Thoracic aorta (tissue), 2 donors: ENCODE measurements at regions not wholly inside any gene's neighbourhood (a gene's known extent, or its start where the extent isn't known, plus 50 kb on each side); places are given as distances from the start of the nearest gene placed in this dataset.
"Not testable (repeated sequence)": the region's sequence is repeated elsewhere in the genome, so short reads cannot be mapped to it uniquely, and the experiment has no call there.

Experiments used
- ATAC-seq: fragments of 150-250 bp; one replicate; pipeline ENCODE4 v1.8.0; 2017; ENCODE audit warnings: low read depth; ENCODE audit not compliant: insufficient number of reproducible peaks, low FRiP score
- DNase-seq: peaks from one replicate; pipeline ENCODE4 v3.0.0-alpha.2; 2020; ENCODE audit warnings: low spot score
- H3K27ac ChIP-seq, 2 donors: fragments of 200-600 bp; sonication (generic); 1 replicate in 1 of 2; 2 replicates in 1 of 2; pipeline ENCODE4 v1.5.1; 2016; ENCODE audit warnings: mild to moderate bottlenecking in 2 of 2, moderate library complexity in 2 of 2
- H3K27me3 ChIP-seq: fragments of 200-600 bp; sonication (generic); replicated peaks from 2 replicates; pipeline ENCODE4 v1.6.0; 2016; ENCODE audit warnings: mild to moderate bottlenecking; ENCODE audit not compliant: insufficient read depth
- H3K36me3 ChIP-seq: fragments of 200-600 bp; sonication (generic); one replicate; pipeline ENCODE4 v1.5.1; 2016
- H3K4me1 ChIP-seq, 2 donors: fragments of 200-600 bp; sonication (generic); 1 replicate in 1 of 2; 2 replicates in 1 of 2; pipeline versions ENCODE4 v1.5.1 to v1.6.0; 2016; ENCODE audit warnings: low read depth in 2 of 2, mild to moderate bottlenecking in 1 of 2; ENCODE audit not compliant: control insufficient read depth in 1 of 2
- H3K4me3 ChIP-seq: fragments of 200-600 bp; sonication (generic); 2 replicates; pipeline ENCODE4 v1.5.1; 2016; ENCODE audit warnings: mild to moderate bottlenecking
- H3K9me3 ChIP-seq: fragments of 200-600 bp; sonication (generic); 2 replicates; pipeline ENCODE4 v1.5.1; 2016
- TF ChIP-seq, protein P1 (sequence below): fragments of 200-600 bp; sonication (generic); IDR thresholded peaks from one replicate; pipeline ENCODE4 v1.5.1; 2019; ENCODE audit warnings: antibody characterized with exemption

DNA sequence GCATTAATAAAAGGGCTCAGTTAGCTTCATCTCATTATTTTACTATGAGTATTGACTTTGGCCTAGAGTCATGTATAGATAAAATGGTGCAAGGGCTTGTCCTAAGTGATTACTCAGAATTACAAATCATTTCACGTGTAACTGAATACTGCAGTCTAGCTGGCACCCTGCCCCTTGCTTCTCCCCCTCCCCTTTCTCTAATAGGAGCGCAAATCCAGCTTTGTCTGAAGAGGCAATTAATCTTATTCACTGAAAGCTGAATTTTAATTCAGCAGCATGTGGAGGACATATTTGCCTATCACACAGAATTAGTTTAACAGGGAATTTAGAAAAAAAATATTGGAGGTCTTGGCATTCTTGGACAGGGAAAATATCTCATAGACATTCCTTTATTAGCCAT, 412.1 kb upstream of the DPH6 start:
- H3K36me3 ChIP-seq, result no peaks in the 10 kb centered on the region
- no peak for ATAC-seq
- TF ChIP-seq, protein P1, sequence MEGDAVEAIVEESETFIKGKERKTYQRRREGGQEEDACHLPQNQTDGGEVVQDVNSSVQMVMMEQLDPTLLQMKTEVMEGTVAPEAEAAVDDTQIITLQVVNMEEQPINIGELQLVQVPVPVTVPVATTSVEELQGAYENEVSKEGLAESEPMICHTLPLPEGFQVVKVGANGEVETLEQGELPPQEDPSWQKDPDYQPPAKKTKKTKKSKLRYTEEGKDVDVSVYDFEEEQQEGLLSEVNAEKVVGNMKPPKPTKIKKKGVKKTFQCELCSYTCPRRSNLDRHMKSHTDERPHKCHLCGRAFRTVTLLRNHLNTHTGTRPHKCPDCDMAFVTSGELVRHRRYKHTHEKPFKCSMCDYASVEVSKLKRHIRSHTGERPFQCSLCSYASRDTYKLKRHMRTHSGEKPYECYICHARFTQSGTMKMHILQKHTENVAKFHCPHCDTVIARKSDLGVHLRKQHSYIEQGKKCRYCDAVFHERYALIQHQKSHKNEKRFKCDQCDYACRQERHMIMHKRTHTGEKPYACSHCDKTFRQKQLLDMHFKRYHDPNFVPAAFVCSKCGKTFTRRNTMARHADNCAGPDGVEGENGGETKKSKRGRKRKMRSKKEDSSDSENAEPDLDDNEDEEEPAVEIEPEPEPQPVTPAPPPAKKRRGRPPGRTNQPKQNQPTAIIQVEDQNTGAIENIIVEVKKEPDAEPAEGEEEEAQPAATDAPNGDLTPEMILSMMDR, result no peak
- H3K4me1 ChIP-seq, result no peaks in the 10 kb centered on the region
- H3K4me3 ChIP-seq, result no peak overlapping the region
- no peak overlapping the region for H3K27ac ChIP-seq
- no peaks in the 10 kb centered on the region for H3K27me3 ChIP-seq
- no peaks in the 10 kb centered on the region for H3K9me3 ChIP-seq
- DNase-seq, result no peak

DNA sequence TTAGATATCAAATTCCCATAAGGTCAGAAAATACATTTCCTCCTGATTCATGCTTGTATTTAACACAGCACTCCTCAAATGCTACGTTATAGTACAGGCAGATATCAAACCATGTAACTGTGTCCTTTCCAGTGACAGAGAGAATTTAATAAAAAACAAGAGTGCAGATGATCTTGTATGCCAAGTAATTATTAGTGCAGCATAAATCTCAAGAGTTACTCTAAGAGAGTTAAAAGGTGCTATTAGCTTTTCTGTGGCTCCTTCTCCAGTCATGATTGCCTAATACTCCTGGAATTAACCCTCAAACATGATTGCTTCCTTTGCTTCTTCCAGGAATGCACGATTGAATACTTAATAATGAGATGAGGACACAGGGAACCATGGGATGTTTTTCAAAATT, 413.0 kb upstream of the DPH6 start:
- no peaks in the 10 kb centered on the region for H3K4me1 ChIP-seq
- no peaks in the 10 kb centered on the region for H3K36me3 ChIP-seq
- H3K4me3 ChIP-seq, result no peak overlapping the region
- H3K27me3 ChIP-seq, result no peaks in the 10 kb centered on the region
- no peak overlapping the region for H3K27ac ChIP-seq
- no peak for ATAC-seq
- DNase-seq, result no peak
- TF ChIP-seq, protein P1, result no peak
- no peaks in the 10 kb centered on the region for H3K9me3 ChIP-seq

DNA sequence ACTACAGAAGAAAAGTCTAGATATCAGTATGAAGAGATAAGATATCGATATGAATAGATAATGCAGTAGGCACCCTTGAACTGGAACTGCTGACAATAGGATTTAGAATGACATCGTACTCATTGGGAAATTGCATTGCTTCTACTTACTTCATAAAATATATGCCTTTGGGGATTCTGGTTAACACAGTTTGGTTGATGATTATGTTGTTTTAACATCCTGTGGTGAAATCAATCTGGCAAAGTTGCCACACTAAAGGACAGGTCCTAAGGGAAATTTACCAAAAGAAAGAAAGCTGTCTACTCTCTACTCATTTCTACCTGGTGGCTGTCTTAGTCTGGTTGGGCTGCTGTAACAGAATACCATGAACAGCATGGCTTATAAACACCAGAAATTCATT, 417.4 kb upstream of the DPH6 start:
- DNase-seq (no peak), ATAC-seq (no peak)
- no peaks in the 10 kb centered on the region for H3K36me3 ChIP-seq
- TF ChIP-seq, protein P1, result no peak
- H3K4me1 ChIP-seq, result no peaks in the 10 kb centered on the region
- no peak overlapping the region for H3K4me3 ChIP-seq
- no peaks in the 10 kb centered on the region for H3K9me3 ChIP-seq
- H3K27me3 ChIP-seq, result no peaks in the 10 kb centered on the region
- no peak overlapping the region for H3K27ac ChIP-seq

DNA sequence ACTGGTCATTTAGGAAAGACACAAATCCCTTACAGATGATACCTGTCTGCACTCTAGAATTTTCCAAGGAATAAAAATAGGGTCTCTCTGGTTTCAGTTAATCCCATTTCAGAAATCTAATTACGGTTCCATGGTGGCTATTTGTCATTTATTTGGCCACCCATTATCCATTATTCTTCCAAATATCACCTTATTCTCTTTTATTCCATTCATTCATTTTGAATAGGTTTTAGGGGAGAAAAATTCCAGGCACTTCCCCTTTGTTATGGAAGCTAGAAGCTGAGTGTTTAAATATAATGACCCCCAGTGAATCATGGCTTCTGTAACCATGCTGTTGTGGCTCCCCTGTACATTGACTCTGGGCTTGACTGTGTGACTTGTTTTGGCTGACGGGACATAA, 420.8 kb upstream of the DPH6 start:
- TF ChIP-seq, protein P1, result no peak
- DNase-seq (no peak), ATAC-seq (no peak)

DNA sequence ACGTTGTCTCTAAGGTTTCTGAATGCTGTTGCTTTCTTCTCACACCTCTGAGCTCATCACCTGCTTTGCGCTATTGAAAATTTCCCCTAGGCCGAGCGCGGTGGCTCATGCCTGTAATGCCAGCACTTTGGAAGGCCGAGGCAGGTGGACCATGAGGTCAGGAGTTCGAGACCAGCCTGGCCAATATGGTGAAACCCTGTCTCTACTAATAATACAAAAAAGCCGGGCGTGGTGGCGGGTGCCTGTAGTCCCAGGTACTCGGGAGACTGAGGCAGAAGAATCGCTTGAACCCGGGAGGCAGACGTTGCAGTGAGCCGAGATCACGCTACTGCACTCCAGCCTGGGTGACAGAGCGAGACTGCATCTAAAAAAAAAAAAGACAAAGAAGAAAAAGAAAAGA, 422.0 kb upstream of the DPH6 start:
- H3K27ac ChIP-seq, H3K27me3 ChIP-seq, H3K4me3 ChIP-seq, ATAC-seq, H3K9me3 ChIP-seq, H3K36me3 ChIP-seq, DNase-seq: not testable (repeated sequence)
- peaks cover 0 to 13% of the 10 kb centered on the region in 2 donors for H3K4me1 ChIP-seq

More for the DNA sequence above, 420.8 kb upstream of the DPH6 start:
- peaks cover 0 to 8% of the 10 kb centered on the region in 2 donors for H3K4me1 ChIP-seq
- H3K4me3 ChIP-seq, result no peak overlapping the region
- no peaks in the 10 kb centered on the region for H3K9me3 ChIP-seq
- no peaks in the 10 kb centered on the region for H3K36me3 ChIP-seq
- no peaks in the 10 kb centered on the region for H3K27me3 ChIP-seq
- no peak overlapping the region for H3K27ac ChIP-seq

DNA sequence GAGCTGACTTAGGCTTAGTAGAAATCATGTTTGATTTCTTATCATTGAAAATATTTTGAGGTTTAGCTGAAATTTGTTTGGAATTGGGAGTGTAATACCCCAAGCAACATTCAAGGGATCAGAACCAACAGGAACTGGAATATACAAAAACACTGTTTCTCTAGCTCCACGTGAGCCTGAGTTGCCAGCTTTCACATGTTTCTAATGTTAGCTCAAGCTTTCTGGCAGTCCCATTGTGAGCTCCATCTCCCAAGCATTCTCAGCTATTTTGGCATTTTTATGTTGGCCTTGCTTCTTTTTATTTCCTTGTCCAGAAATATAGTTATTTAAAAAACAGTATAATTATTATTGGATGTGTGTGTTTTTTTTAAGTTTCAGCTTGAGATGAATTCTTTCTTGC, 427.1 kb upstream of the DPH6 start:
- Histone ChIP-seq H3K36me3 (no peaks in the 10 kb centered on the region), H3K4me3 (no peak overlapping the region), H3K27ac (peak overlapping the region in 1 of 2 donors; percentile 54), H3K9me3 (no peaks in the 10 kb centered on the region), H3K4me1 (peaks cover 7 to 26% of the 10 kb centered on the region in 2 donors), H3K27me3 (no peaks in the 10 kb centered on the region)
- peak; percentile 73 for ATAC-seq
- TF ChIP-seq, protein P1, result no peak
- DNase-seq, result no peak
